Caco-2 (cell line): ENCODE measurements at regions not wholly inside any gene's neighbourhood (a gene's known extent, or its start where the extent isn't known, plus 50 kb on each side); places are given as distances from the start of the nearest gene placed in this dataset.

Experiments
- BruUV-seq: library from RNA; stranded (reverse); fragments of 400-500 nt; replicated peaks from 2 replicates; lab custom pipeline; 2021; lab: Mats Ljungman, UMichigan
- CTCF ChIA-PET: fragments of 300-600 bp; sonication (Branson Sonifier 250); formaldehyde crosslinking; loops from one replicate; lab custom pipeline; 2022; ENCODE audit warnings: antibody characterized with exemption; lab: Charles Lee
- POLR2A ChIA-PET: fragments of 300-600 bp; sonication (Branson Sonifier 250); formaldehyde crosslinking; loops from one replicate; lab custom pipeline; 2022; ENCODE audit warnings: antibody characterized with exemption; lab: Charles Lee
- DNase-seq, 2 experiments: peaks; one replicate each; pipeline versions ENCODE4 v3.0.0 to v3.0.0-alpha.2; 2020 to 2022
- H3K27me3 ChIP-seq: replicated peaks from 2 replicates; pipeline ENCODE4 v1.6.0; 2011; ENCODE audit warnings: low read length; ENCODE audit not compliant: control insufficient read depth, insufficient read depth
- H3K36me3 ChIP-seq: 2 replicates; pipeline ENCODE4 v1.5.1; 2011; ENCODE audit warnings: low read length; ENCODE audit not compliant: control insufficient read depth, insufficient read depth
- H3K4me1 ChIP-seq: fragments of 250-450 bp; sonication (Bioruptor Pico); 2 replicates; pipeline ENCODE4 v1.5.1; 2020; ENCODE audit warnings: mild to moderate bottlenecking
- H3K4me3 ChIP-seq: 2 replicates; pipeline ENCODE4 v1.5.1; 2011; ENCODE audit warnings: low read depth, mild to moderate bottlenecking, control low read depth, low read length
- H3K9me3 ChIP-seq: fragments of 250-450 bp; sonication (Bioruptor Pico); 2 replicates; pipeline ENCODE4 v1.5.1; 2020; ENCODE audit warnings: mild to moderate bottlenecking, moderate library complexity
- H3K27ac Mint-ChIP-seq: one replicate; pipeline ENCODE4 v1.8.0; 2022; ENCODE audit warnings: mixed read lengths; ENCODE audit not compliant: unreplicated experiment
- H3K27me3 Mint-ChIP-seq: one replicate; pipeline ENCODE4 v1.8.0; 2022; ENCODE audit warnings: mixed read lengths; ENCODE audit not compliant: insufficient read depth, unreplicated experiment
- H3K36me3 Mint-ChIP-seq: one replicate; pipeline ENCODE4 v1.8.0; 2022; ENCODE audit warnings: mild to moderate bottlenecking, mixed read lengths; ENCODE audit not compliant: insufficient read depth, unreplicated experiment
- H3K4me1 Mint-ChIP-seq: one replicate; pipeline ENCODE4 v1.8.0; 2022; ENCODE audit warnings: low read depth, mixed read lengths; ENCODE audit not compliant: unreplicated experiment
- H3K4me3 Mint-ChIP-seq: one replicate; pipeline ENCODE4 v1.8.0; 2022; ENCODE audit warnings: mild to moderate bottlenecking, moderate library complexity, mixed read lengths; ENCODE audit not compliant: unreplicated experiment
- H3K9me3 Mint-ChIP-seq: one replicate; pipeline ENCODE4 v1.8.0; 2022; ENCODE audit warnings: mixed read lengths; ENCODE audit not compliant: unreplicated experiment
- CTCF ChIP-seq, 2 experiments: fragments of 200-600 bp in 1 of 2; IDR thresholded peaks; 1 replicate in 1 of 2; 2 replicates in 1 of 2; pipeline versions ENCODE4 v1.5.1 to v1.8.0; 2011 to 2022; ENCODE audit warnings: antibody characterized with exemption in 1 of 2, control low read depth in 1 of 2, inconsistent platforms in 1 of 2, low read depth in 1 of 2, low read length in 1 of 2, mild to moderate bottlenecking in 1 of 2, moderate library complexity in 1 of 2; ENCODE audit not compliant: insufficient read depth in 1 of 2, severe bottlenecking in 1 of 2, unreplicated experiment in 1 of 2
- intact Hi-C: fragments of 100-400 bp; cut with micrococcal nuclease; formaldehyde crosslinking; loops from one replicate; pipeline ENCODE4 v1.10.0; 2022; ENCODE audit not compliant: unreplicated experiment

GRCh38 chr6:23659125-23659524 is 466.9 kb upstream of the NRSN1 start:
- Histone ChIP-seq H3K4me1 (0 out of 2 replicates have a peak, but pooled peaks cover 4% of the 10 kb centered on the region), H3K4me3 (no peak overlapping the region), H3K36me3 (no peaks in the 10 kb centered on the region), H3K27me3 (no peaks in the 10 kb centered on the region), H3K9me3 (no peaks in the 10 kb centered on the region)
- POLR2A ChIA-PET = no interaction called here
- peak; percentile 46 to 53 for DNase-seq
- Mint-ChIP-seq H3K27me3 (no peaks in the 10 kb centered on the region), H3K36me3 (no peaks in the 10 kb centered on the region), H3K4me3 (no peak overlapping the region), H3K9me3 (no peaks in the 10 kb centered on the region), H3K27ac (no peak overlapping the region), H3K4me1 (peaks cover 7% of the 10 kb centered on the region)
- intact Hi-C loops = loop anchor here (1.0 kb wide), 1 partner anchor 111 kb away; no protein-coding TSS in a partner anchor
- CTCF ChIA-PET = no interaction called here
- peak; percentile 56 to 74 for TF ChIP-seq CTCF (IDR thresholded peaks at IDR 0.05; ENCODE audit: insufficient read depth in 1 of 2, low read depth in 1 of 2, low read length in 1 of 2, severe bottlenecking in 1 of 2, unreplicated experiment in 1 of 2)
- BruUV-seq = no TSS peak

DNA sequence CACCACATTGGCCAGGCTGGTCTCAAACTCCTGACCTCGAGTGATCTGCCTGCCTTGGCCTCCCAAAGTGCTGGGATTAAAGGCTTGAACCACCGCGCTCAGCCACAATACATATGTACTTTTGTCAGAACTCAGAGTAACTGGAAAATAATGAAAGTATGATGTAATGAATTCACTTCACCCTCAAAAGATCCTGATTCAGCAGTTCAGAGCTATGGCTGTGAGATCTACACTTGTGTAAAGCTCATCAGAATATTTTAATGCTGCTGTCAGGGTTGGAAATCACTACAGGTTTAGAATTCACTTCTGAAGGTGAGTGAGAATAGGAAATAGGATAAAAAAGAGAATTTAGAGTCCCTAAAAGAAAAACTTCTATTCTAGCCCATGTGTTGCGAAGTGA is 464.5 kb upstream of the NRSN1 start:
- H3K4me3 ChIP-seq = no peak overlapping the region
- 0 out of 2 replicates have a peak, but pooled peaks cover 4% of the 10 kb centered on the region for H3K4me1 ChIP-seq
- H3K36me3 ChIP-seq = no peaks in the 10 kb centered on the region
- POLR2A ChIA-PET = no interaction called here
- Mint-ChIP-seq H3K9me3 (peaks cover 3% of the 10 kb centered on the region), H3K36me3 (no peaks in the 10 kb centered on the region), H3K4me1 (peaks cover 7% of the 10 kb centered on the region), H3K27me3 (no peaks in the 10 kb centered on the region), H3K4me3 (no peak overlapping the region), H3K27ac (no peak overlapping the region)
- DNase-seq = no peak
- no peaks in the 10 kb centered on the region for H3K9me3 ChIP-seq
- no TSS peak for BruUV-seq
- CTCF ChIA-PET = no interaction called here
- no peak for TF ChIP-seq CTCF (IDR thresholded peaks at IDR 0.05; ENCODE audit: insufficient read depth in 1 of 2, low read depth in 1 of 2, low read length in 1 of 2, severe bottlenecking in 1 of 2, unreplicated experiment in 1 of 2)
- H3K27me3 ChIP-seq = no peaks in the 10 kb centered on the region
- intact Hi-C loops = no loop called here

- Histone ChIP-seq H3K27me3 (no peaks in the 10 kb centered on the region), H3K36me3 (no peaks in the 10 kb centered on the region), H3K9me3 (no peaks in the 10 kb centered on the region), H3K4me3 (no peak overlapping the region), H3K4me1 (0 out of 2 replicates have a peak, but pooled peaks cover 4% of the 10 kb centered on the region)
- intact Hi-C loops = no loop called here
- no peak for TF ChIP-seq CTCF (IDR thresholded peaks at IDR 0.05; ENCODE audit: insufficient read depth in 1 of 2, low read depth in 1 of 2, low read length in 1 of 2, severe bottlenecking in 1 of 2, unreplicated experiment in 1 of 2)
- ChIA-PET POLR2A (no interaction called here), CTCF (no interaction called here)
- Mint-ChIP-seq H3K4me1 (peaks cover 7% of the 10 kb centered on the region), H3K27ac (no peak overlapping the region), H3K4me3 (no peak overlapping the region), H3K27me3 (no peaks in the 10 kb centered on the region), H3K36me3 (no peaks in the 10 kb centered on the region), H3K9me3 (peaks cover 15% of the 10 kb centered on the region)
- no TSS peak for BruUV-seq
- no peak for DNase-seq
Observed at GRCh38 chr6:23663096-23663495, 462.9 kb upstream of the NRSN1 start.
